Pons (tissue), 1 donor: ENCODE measurements at regions not wholly inside any gene's neighbourhood (a gene's known extent, or its start where the extent isn't known, plus 50 kb on each side); places are given as distances from the start of the nearest gene placed in this dataset.

Experiments used
- DNase-seq: peaks from one replicate; pipeline ENCODE4 v3.0.0-alpha.2; 2016; ENCODE audit warnings: low spot score

GRCh38 chr16:76182041-76182635 is 95.1 kb upstream of the CNTNAP4 start:
- no peak for DNase-seq

- no peak for DNase-seq
Measured at GRCh38 chr16:76183647-76184046, 93.6 kb upstream of the CNTNAP4 start.

- no peak for DNase-seq
Measured at GRCh38 chr16:76190057-76190456, 87.1 kb upstream of the CNTNAP4 start.

- no peak for DNase-seq
Measured at GRCh38 chr16:76190480-76190879, 86.7 kb upstream of the CNTNAP4 start.

GRCh38 chr16:76193906-76194615 is 83.1 kb upstream of the CNTNAP4 start:
- peak; percentile 21 for DNase-seq

GRCh38 chr16:76194616-76195015 is 82.6 kb upstream of the CNTNAP4 start:
- no peak for DNase-seq

GRCh38 chr16:76195056-76195455 is 82.1 kb upstream of the CNTNAP4 start:
- DNase-seq, result no peak

GRCh38 chr16:76195648-76196047 is 81.6 kb upstream of the CNTNAP4 start:
- no peak for DNase-seq

GRCh38 chr16:76197900-76198299 is 79.3 kb upstream of the CNTNAP4 start:
- no peak for DNase-seq

- DNase-seq, result no peak
Measured at GRCh38 chr16:76199681-76200220, 77.5 kb upstream of the CNTNAP4 start.

GRCh38 chr16:76201385-76201784 is 75.8 kb upstream of the CNTNAP4 start:
- DNase-seq, result no peak

GRCh38 chr16:76204249-76204648 is 73.0 kb upstream of the CNTNAP4 start:
- DNase-seq, result no peak

- no peak for DNase-seq
Measured at GRCh38 chr16:76207270-76207669, 69.9 kb upstream of the CNTNAP4 start.

GRCh38 chr16:76210157-76210556 is 67.0 kb upstream of the CNTNAP4 start:
- no peak for DNase-seq

GRCh38 chr16:76213860-76214259 is 63.3 kb upstream of the CNTNAP4 start:
- no peak for DNase-seq

GRCh38 chr16:76214856-76215255 is 62.3 kb upstream of the CNTNAP4 start:
- no peak for DNase-seq

GRCh38 chr16:76222087-76222486 is 55.1 kb upstream of the CNTNAP4 start:
- no peak for DNase-seq

GRCh38 chr16:76222853-76223252 is 54.3 kb upstream of the CNTNAP4 start:
- DNase-seq, result no peak

- DNase-seq, result no peak
Measured at GRCh38 chr16:76226011-76226410, 51.2 kb upstream of the CNTNAP4 start.

- no peak for DNase-seq
Measured at GRCh38 chr16:76226481-76226880, 50.7 kb upstream of the CNTNAP4 start.
